Muscle of leg (tissue), 3 donors: ENCODE measurements at regions not wholly inside any gene's neighbourhood (a gene's known extent, or its start where the extent isn't known, plus 50 kb on each side); places are given as distances from the start of the nearest gene placed in this dataset.

Source experiments
- DNase-seq: peaks from one replicate; pipeline ENCODE4 v3.0.0; 2013
- H3K27ac ChIP-seq: one replicate; pipeline ENCODE4 v1.5.1; 2013; ENCODE audit warnings: mild to moderate bottlenecking, low read length, control low read depth
- H3K27me3 ChIP-seq: one replicate; pipeline ENCODE4 v1.6.1; 2013; ENCODE audit warnings: low read length; ENCODE audit not compliant: control insufficient read depth, insufficient read depth
- H3K36me3 ChIP-seq: one replicate; pipeline ENCODE4 v1.6.1; 2013; ENCODE audit warnings: low read length; ENCODE audit not compliant: control insufficient read depth, insufficient read depth
- H3K4me1 ChIP-seq: one replicate; pipeline ENCODE4 v1.6.1; 2013; ENCODE audit warnings: low read length; ENCODE audit not compliant: control insufficient read depth, insufficient read depth
- H3K4me3 ChIP-seq: one replicate; pipeline ENCODE4 v1.5.1; 2013; ENCODE audit warnings: low read length, control low read depth
- H3K9me3 ChIP-seq: replicated peaks from 2 replicates; pipeline ENCODE4 v1.6.1; 2013; ENCODE audit warnings: low read depth, low read length; ENCODE audit not compliant: control insufficient read depth
- WGBS: methylation state at CpG from one replicate; pipeline ENCODE4 v1.1.5; 2013; ENCODE audit warnings: missing lambda C conversion rate; ENCODE audit not compliant: insufficient coverage; 5-methylcytosine and 5-hydroxymethylcytosine counted together

GRCh38 chr2:30324245-30324908, 93.0 kb downstream of the LBH start:
- H3K9me3 ChIP-seq = no peaks in the 10 kb centered on the region
- no peak overlapping the region for H3K27ac ChIP-seq

GRCh38 chr2:30325600-30326328, 94.4 kb downstream of the LBH start:
- Histone ChIP-seq H3K27ac (no peak overlapping the region), H3K9me3 (no peaks in the 10 kb centered on the region), H3K4me1 (peaks cover 4% of the 10 kb centered on the region), H3K36me3 (no peaks in the 10 kb centered on the region), H3K27me3 (no peaks in the 10 kb centered on the region), H3K4me3 (no peak overlapping the region)
- no CpG with 5 or more reads among the region's 4 CpGs for WGBS
- DNase-seq = no peak

More at GRCh38 chr2:30324245-30324908, 93.0 kb downstream of the LBH start:
- Histone ChIP-seq H3K27me3 (no peaks in the 10 kb centered on the region), H3K4me3 (no peak overlapping the region), H3K4me1 (peaks cover 4% of the 10 kb centered on the region), H3K36me3 (no peaks in the 10 kb centered on the region)
- DNase-seq = no peak
- WGBS = 80% methylated on average over 1 of the region's 4 CpGs

GRCh38 chr2:30326497-30326896, 95.2 kb downstream of the LBH start:
- H3K27ac ChIP-seq = no peak overlapping the region
- peaks cover 4% of the 10 kb centered on the region for H3K4me1 ChIP-seq
- no peaks in the 10 kb centered on the region for H3K27me3 ChIP-seq
- no peaks in the 10 kb centered on the region for H3K36me3 ChIP-seq
- no peak for DNase-seq
- H3K9me3 ChIP-seq = no peaks in the 10 kb centered on the region
- no peak overlapping the region for H3K4me3 ChIP-seq
- WGBS = 83% methylated on average over 2 of the region's 6 CpGs

- Histone ChIP-seq H3K27ac (no peak overlapping the region), H3K36me3 (no peaks in the 10 kb centered on the region), H3K27me3 (no peaks in the 10 kb centered on the region), H3K9me3 (no peaks in the 10 kb centered on the region), H3K4me3 (no peak overlapping the region), H3K4me1 (peaks cover 18% of the 10 kb centered on the region)
- no peak for DNase-seq
- 85% methylated on average over 3 of the region's 4 CpGs for WGBS
These were observed 99.7 kb downstream of the LBH start for GRCh38 chr2:30331038-30331437.

GRCh38 chr2:30331869-30332268, 100.5 kb downstream of the LBH start:
- H3K4me3 ChIP-seq = no peak overlapping the region
- no peaks in the 10 kb centered on the region for H3K9me3 ChIP-seq
- no peaks in the 10 kb centered on the region for H3K27me3 ChIP-seq
- peaks cover 18% of the 10 kb centered on the region for H3K4me1 ChIP-seq
- H3K27ac ChIP-seq = no peak overlapping the region
- 93% methylated on average over 5 of the region's 7 CpGs for WGBS
- no peak for DNase-seq
- no peaks in the 10 kb centered on the region for H3K36me3 ChIP-seq

GRCh38 chr2:30332791-30333453, 101.6 kb downstream of the LBH start:
- Histone ChIP-seq H3K27ac (peak overlapping the region; percentile 51), H3K36me3 (no peaks in the 10 kb centered on the region)
- 88% methylated on average over 1 of the region's 4 CpGs for WGBS

GRCh38 chr2:30334762-30335363, 103.5 kb downstream of the LBH start:
- Histone ChIP-seq H3K36me3 (no peaks in the 10 kb centered on the region), H3K27me3 (no peaks in the 10 kb centered on the region), H3K4me3 (no peak overlapping the region), H3K27ac (no peak overlapping the region), H3K9me3 (no peaks in the 10 kb centered on the region), H3K4me1 (peaks cover 14% of the 10 kb centered on the region)
- 100% methylated on average over 1 of the region's 3 CpGs for WGBS
- no peak for DNase-seq

More at GRCh38 chr2:30332791-30333453, 101.6 kb downstream of the LBH start:
- Histone ChIP-seq H3K4me1 (peaks cover 18% of the 10 kb centered on the region), H3K4me3 (no peak overlapping the region), H3K27me3 (no peaks in the 10 kb centered on the region), H3K9me3 (no peaks in the 10 kb centered on the region)
- DNase-seq = no peak

GRCh38 chr2:30336084-30336483, 104.8 kb downstream of the LBH start:
- H3K9me3 ChIP-seq = no peaks in the 10 kb centered on the region
- no peak for DNase-seq
- no peak overlapping the region for H3K4me3 ChIP-seq
- H3K4me1 ChIP-seq = peaks cover 14% of the 10 kb centered on the region
- 100% methylated on average over 1 of the region's 2 CpGs for WGBS
- H3K27ac ChIP-seq = no peak overlapping the region
- no peaks in the 10 kb centered on the region for H3K27me3 ChIP-seq
- H3K36me3 ChIP-seq = no peaks in the 10 kb centered on the region

- H3K27ac ChIP-seq = no peak overlapping the region
- H3K27me3 ChIP-seq = no peaks in the 10 kb centered on the region
- no peak overlapping the region for H3K4me3 ChIP-seq
- H3K36me3 ChIP-seq = no peaks in the 10 kb centered on the region
- no peaks in the 10 kb centered on the region for H3K9me3 ChIP-seq
- WGBS = 85% methylated on average over 13 of the region's 16 CpGs
- peaks cover 14% of the 10 kb centered on the region for H3K4me1 ChIP-seq
- DNase-seq = no peak
These were observed 105.9 kb downstream of the LBH start for GRCh38 chr2:30336978-30337841.
